Dedifferentiated amniotic fluid mesenchymal stem cell (primary cell): ENCODE measurements at regions not wholly inside any gene's neighbourhood (a gene's known extent, or its start where the extent isn't known, plus 50 kb on each side); places are given as distances from the start of the nearest gene placed in this dataset.
"Not testable (repeated sequence)": the region's sequence is repeated elsewhere in the genome, so short reads cannot be mapped to it uniquely, and the experiment has no call there.

Experiments used
- DNase-seq: peaks from one replicate; pipeline ENCODE4 v3.0.0-alpha.2; 2016; ENCODE audit errors: extremely low spot score

- DNase-seq, result not testable (repeated sequence)
These were observed 277.9 kb downstream of the LPIN1 start for GRCh38 chr2:12024197-12024907.

GRCh38 chr2:12027136-12027535 is 280.7 kb downstream of the LPIN1 start:
- no peak for DNase-seq

- DNase-seq, result no peak
These were observed 285.4 kb downstream of the LPIN1 start for GRCh38 chr2:12031866-12032265.

GRCh38 chr2:12032398-12032797 is 286.0 kb downstream of the LPIN1 start:
- no peak for DNase-seq

- no peak for DNase-seq
These were observed 286.5 kb downstream of the LPIN1 start for GRCh38 chr2:12032975-12033374.

GRCh38 chr2:12033494-12033893 is 287.1 kb downstream of the LPIN1 start:
- no peak for DNase-seq

- DNase-seq, result no peak
These were observed 287.9 kb downstream of the LPIN1 start for GRCh38 chr2:12034382-12034781.

- no peak for DNase-seq
These were observed 288.7 kb downstream of the LPIN1 start for GRCh38 chr2:12035029-12035720.

- DNase-seq, result no peak
These were observed 289.7 kb downstream of the LPIN1 start for GRCh38 chr2:12035956-12036639.

- DNase-seq, result no peak
These were observed 290.2 kb downstream of the LPIN1 start for GRCh38 chr2:12036640-12036983.

GRCh38 chr2:12037301-12037700 is 290.9 kb downstream of the LPIN1 start:
- DNase-seq, result no peak

GRCh38 chr2:12041236-12041635 is 294.8 kb downstream of the LPIN1 start:
- no peak for DNase-seq

- DNase-seq, result no peak
These were observed 296.7 kb downstream of the LPIN1 start for GRCh38 chr2:12043131-12043530.

- DNase-seq, result no peak
These were observed 298.4 kb downstream of the LPIN1 start for GRCh38 chr2:12044857-12045256.

- DNase-seq, result no peak
These were observed 299.4 kb downstream of the LPIN1 start for GRCh38 chr2:12045864-12046291.

GRCh38 chr2:12046641-12047040 is 300.2 kb downstream of the LPIN1 start:
- DNase-seq, result no peak

GRCh38 chr2:12047761-12048160 is 301.3 kb downstream of the LPIN1 start:
- DNase-seq, result no peak

- no peak for DNase-seq
These were observed 302.1 kb downstream of the LPIN1 start for GRCh38 chr2:12048550-12048949.

- peak; percentile 53 for DNase-seq
These were observed 304.0 kb downstream of the LPIN1 start for GRCh38 chr2:12050396-12050795.

GRCh38 chr2:12051831-12052230 is 305.4 kb downstream of the LPIN1 start:
- DNase-seq, result peak; percentile 58

GRCh38 chr2:12052796-12053195 is 306.4 kb downstream of the LPIN1 start:
- DNase-seq, result no peak

GRCh38 chr2:12054956-12055618 is 308.7 kb downstream of the LPIN1 start:
- no peak for DNase-seq
